Vagina (tissue), 2 donors: ENCODE measurements at regions not wholly inside any gene's neighbourhood (a gene's known extent, or its start where the extent isn't known, plus 50 kb on each side); places are given as distances from the start of the nearest gene placed in this dataset.

Experiments used
- CTCF ChIP-seq, 3 experiments: fragments of 450-650 bp in 2 of 3; fragments of 200-600 bp in 1 of 3; sonication (generic) in 1 of 3; IDR thresholded peaks; one replicate each; pipeline ENCODE4 v1.5.1; 2017 to 2019; ENCODE audit warnings: antibody characterized with exemption in 3 of 3, mild to moderate bottlenecking in 2 of 3, moderate library complexity in 2 of 3
- POLR2A ChIP-seq, 2 donors: fragments of 450-650 bp; IDR thresholded peaks; one replicate each; pipeline ENCODE4 v1.6.1; 2017; ENCODE audit warnings: antibody characterized with exemption in 2 of 2, mild to moderate bottlenecking in 2 of 2, moderate library complexity in 2 of 2
- POLR2AphosphoS5 ChIP-seq, 2 donors: sonication (generic); formaldehyde crosslinking; IDR thresholded peaks; one replicate each; pipeline ENCODE4 v1.9.0; 2017; ENCODE audit warnings: antibody characterized with exemption in 2 of 2, mild to moderate bottlenecking in 2 of 2, low read depth in 1 of 2; ENCODE audit not compliant: insufficient read depth in 1 of 2

- TF ChIP-seq CTCF (IDR thresholded peaks at IDR 0.05): no peak
- no peak for TF ChIP-seq POLR2A (IDR thresholded peaks at IDR 0.05)
- TF ChIP-seq POLR2AphosphoS5 (IDR thresholded peaks at IDR 0.05; ENCODE audit: insufficient read depth in 1 of 2, low read depth in 1 of 2): no peak
Measured at GRCh38 chr2:145836986-145837385, 1317.1 kb upstream of the ZEB2 start.
